Muscle layer of colon (tissue), 2 donors: ENCODE measurements at regions not wholly inside any gene's neighbourhood (a gene's known extent, or its start where the extent isn't known, plus 50 kb on each side); places are given as distances from the start of the nearest gene placed in this dataset.
"Not testable (repeated sequence)": the region's sequence is repeated elsewhere in the genome, so short reads cannot be mapped to it uniquely, and the experiment has no call there.

Experiments used
- H3K27ac ChIP-seq: one replicate; pipeline ENCODE4 v1.7.0; 2013; ENCODE audit warnings: low read depth, mild to moderate bottlenecking, low read length, moderate library complexity
- H3K27me3 ChIP-seq, 2 donors: one replicate each; pipeline ENCODE4 v1.7.0; 2013; ENCODE audit warnings: low read length in 2 of 2, mild to moderate bottlenecking in 2 of 2; ENCODE audit not compliant: insufficient read depth in 2 of 2, control insufficient read depth in 1 of 2
- H3K36me3 ChIP-seq: one replicate; pipeline ENCODE4 v1.7.0; 2013; ENCODE audit warnings: mild to moderate bottlenecking, low read length; ENCODE audit not compliant: insufficient read depth
- H3K4me1 ChIP-seq: one replicate; pipeline ENCODE4 v1.7.0; 2013; ENCODE audit warnings: mild to moderate bottlenecking, low read length; ENCODE audit not compliant: insufficient read depth
- H3K4me3 ChIP-seq, 2 donors: one replicate each; pipeline ENCODE4 v1.7.0; 2013; ENCODE audit warnings: low read length in 2 of 2, low read depth in 1 of 2, mild to moderate bottlenecking in 1 of 2, moderate library complexity in 1 of 2
- H3K9ac ChIP-seq: one replicate; pipeline ENCODE4 v1.7.0; 2013; ENCODE audit warnings: low read length
- H3K9me3 ChIP-seq: one replicate; pipeline ENCODE4 v1.7.0; 2013; ENCODE audit warnings: mild to moderate bottlenecking, low read length
- donor health status: abdominal sarcoma.
- donor health status: Adenocarcinoma of cecum.

DNA sequence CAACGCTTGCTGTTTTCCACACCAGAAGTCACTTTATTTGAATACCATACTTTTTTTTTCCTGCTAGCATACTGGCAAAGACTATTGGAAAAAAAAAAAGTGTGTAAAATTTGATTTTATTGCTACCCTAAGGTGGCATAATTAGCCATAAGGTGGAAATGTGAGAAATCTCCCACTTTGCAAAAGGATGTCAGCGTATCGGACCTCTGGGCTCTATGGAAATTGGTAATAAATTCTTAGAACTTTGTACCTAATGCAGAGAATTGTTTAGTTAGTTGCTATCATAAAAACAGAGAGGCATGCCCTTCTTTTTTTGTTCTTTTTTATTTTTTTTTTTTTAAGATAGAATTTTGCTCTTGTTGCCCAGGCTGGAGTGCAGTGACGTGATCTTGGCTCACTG lies 63.7 kb upstream of the GMDS start:
- Histone ChIP-seq H3K4me3 (no peak overlapping the region), H3K4me1 (no peaks in the 10 kb centered on the region)

GRCh38 chr6:2307799-2308198 lies 62.4 kb upstream of the GMDS start:
- Histone ChIP-seq H3K4me1 (no peaks in the 10 kb centered on the region), H3K9me3 (no peaks in the 10 kb centered on the region), H3K4me3 (no peak overlapping the region), H3K27me3 (no peaks in the 10 kb centered on the region), H3K27ac (no peak overlapping the region), H3K36me3 (no peaks in the 10 kb centered on the region), H3K9ac (no peak overlapping the region)

More for the DNA sequence above, 63.7 kb upstream of the GMDS start:
- Histone ChIP-seq H3K9ac (no peak overlapping the region), H3K27ac (no peak overlapping the region), H3K27me3 (no peaks in the 10 kb centered on the region), H3K9me3 (no peaks in the 10 kb centered on the region), H3K36me3 (no peaks in the 10 kb centered on the region)

DNA sequence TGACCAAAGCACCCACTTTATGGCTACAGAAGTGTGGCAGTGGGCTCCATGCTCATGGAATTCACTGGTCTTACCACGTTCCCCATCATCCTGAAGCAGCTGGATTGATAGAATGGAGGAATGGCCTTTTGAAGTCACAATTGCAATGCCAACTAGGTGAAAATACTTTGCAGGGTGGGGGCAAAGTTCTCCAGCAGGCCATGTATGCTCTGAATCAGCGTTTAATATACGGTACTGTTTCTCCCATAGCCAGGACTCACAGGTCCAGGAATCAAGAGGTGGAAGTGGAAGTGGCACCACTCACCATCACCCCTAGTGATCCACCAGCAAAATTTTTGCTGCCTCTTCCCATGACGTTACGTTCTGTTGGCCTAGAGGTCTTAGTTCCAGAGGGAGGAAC lies 60.5 kb upstream of the GMDS start:
- Histone ChIP-seq H3K9me3 (no peaks in the 10 kb centered on the region), H3K9ac (no peak overlapping the region), H3K27me3 (no peaks in the 10 kb centered on the region), H3K36me3 (no peaks in the 10 kb centered on the region), H3K4me1 (no peaks in the 10 kb centered on the region), H3K27ac (no peak overlapping the region), H3K4me3 (no peak overlapping the region)

GRCh38 chr6:2302482-2302881 lies 57.1 kb upstream of the GMDS start:
- not testable (repeated sequence) for H3K4me1 ChIP-seq, H3K36me3 ChIP-seq

GRCh38 chr6:2296781-2297180 lies 51.4 kb upstream of the GMDS start:
- Histone ChIP-seq H3K9ac (no peak overlapping the region), H3K36me3 (no peaks in the 10 kb centered on the region), H3K4me1 (no peaks in the 10 kb centered on the region), H3K27me3 (no peaks in the 10 kb centered on the region), H3K27ac (no peak overlapping the region), H3K4me3 (no peak overlapping the region), H3K9me3 (no peaks in the 10 kb centered on the region)

More at GRCh38 chr6:2302482-2302881, 57.1 kb upstream of the GMDS start:
- not testable (repeated sequence) for H3K27ac ChIP-seq, H3K27me3 ChIP-seq, H3K4me3 ChIP-seq, H3K9ac ChIP-seq, H3K9me3 ChIP-seq
